K562 (cell line): ENCODE measurements at regions not wholly inside any gene's neighbourhood (a gene's known extent, or its start where the extent isn't known, plus 50 kb on each side); places are given as distances from the start of the nearest gene placed in this dataset.

Experiments
- ATAC-seq: fragments of 200-7000 bp; cut with Tn5 transposase; 3 replicates; pipeline ENCODE4 v1.9.1; 2020; ENCODE audit warnings: moderate library complexity
- BruUV-seq: library from RNA; stranded (reverse); fragments of 400-500 nt; replicated peaks from 2 replicates; lab custom pipeline; 2021; lab: Mats Ljungman, UMichigan
- CTCF ChIA-PET: fragments of 300-600 bp; formaldehyde crosslinking; extraction: SDS; loops from one replicate; lab custom pipeline; 2021; ENCODE audit warnings: low intra/inter-chr PET ratio; lab: Yijun Ruan, JAX
- POLR2A ChIA-PET: fragments of 300-600, 350-650 bp; sonication (Branson Sonifier 250); formaldehyde crosslinking; extraction: SDS; loops from one replicate; lab custom pipeline; 2021; ENCODE audit warnings: antibody characterized with exemption, inconsistent platforms; lab: Yijun Ruan, JAX
- DNase-seq, 4 experiments: peaks; one replicate each; pipeline versions ENCODE4 v3.0.0 to v3.0.0-alpha.2; 2011 to 2018; ENCODE audit warnings: low spot score in 3 of 4, mixed read lengths in 3 of 4; ENCODE audit errors: extremely low read depth in 1 of 4
- FAIRE-seq: peaks from 2 replicates; lab custom pipeline; 2011; peaks lifted over from hg19 to GRCh38; lab: Jason Lieb, UNC
- H2AFZ ChIP-seq: 2 replicates; pipeline ENCODE4 v1.6.0; 2011; ENCODE audit warnings: low read depth, low read length, control low read depth, inconsistent platforms
- H3K27ac ChIP-seq: fragments of 200-600 bp; 3 replicates; pipeline ENCODE4 v1.8.0; 2011; ENCODE audit warnings: low read depth, mild to moderate bottlenecking, control low read depth, inconsistent platforms, low read length, moderate library complexity, mixed read lengths; ENCODE audit errors: extremely low read depth
- H3K27me3 ChIP-seq, 2 experiments: fragments of 300-600 bp in 1 of 2; 2 replicates in 1 of 2; 3 replicates in 1 of 2; pipeline versions ENCODE4 v1.6.0 to v1.8.0; 2011; ENCODE audit warnings: inconsistent platforms in 2 of 2, low read length in 2 of 2, mild to moderate bottlenecking in 1 of 2, mixed read lengths in 1 of 2, moderate library complexity in 1 of 2; ENCODE audit not compliant: control insufficient read depth in 2 of 2, insufficient read depth in 2 of 2
- H3K36me3 ChIP-seq: fragments of 300-600 bp; 3 replicates; pipeline ENCODE4 v1.8.0; 2011; ENCODE audit warnings: mild to moderate bottlenecking, low read length, inconsistent platforms; ENCODE audit not compliant: control insufficient read depth, insufficient read depth
- H3K4me1 ChIP-seq, 2 experiments: fragments of 200-600 bp in 1 of 2; replicated peaks in 1 of 2; 2 replicates in 1 of 2; 3 replicates in 1 of 2; pipeline versions ENCODE4 v1.5.1 to v1.8.0; 2011; ENCODE audit warnings: inconsistent platforms in 2 of 2, low read length in 2 of 2, mild to moderate bottlenecking in 1 of 2, mixed read lengths in 1 of 2, moderate library complexity in 1 of 2; ENCODE audit not compliant: control insufficient read depth in 2 of 2, insufficient read depth in 2 of 2
- H3K4me2 ChIP-seq: 2 replicates; pipeline ENCODE4 v1.6.1; 2011; ENCODE audit warnings: low read length, control low read depth, inconsistent platforms, mixed read lengths; ENCODE audit not compliant: insufficient read depth
- H3K4me3 ChIP-seq: fragments of 200-600 bp; sonication (generic), shearing (Covaris generic); 2 replicates; pipeline ENCODE4 v1.5.1; 2016; ENCODE audit warnings: control low read depth, inconsistent platforms
- H3K79me2 ChIP-seq: fragments of 200-600 bp; 3 replicates; pipeline ENCODE4 v1.8.0; 2011; ENCODE audit warnings: low read length, inconsistent platforms; ENCODE audit not compliant: control insufficient read depth, insufficient read depth
- H3K9ac ChIP-seq, 2 experiments: 2 replicates each; pipeline versions ENCODE4 v1.6.0 to v1.6.1; 2011; ENCODE audit warnings: low read depth in 2 of 2, low read length in 2 of 2, control low read depth in 1 of 2, inconsistent platforms in 1 of 2, mild to moderate bottlenecking in 1 of 2, mixed read lengths in 1 of 2; ENCODE audit not compliant: insufficient read depth in 1 of 2
- H3K9me1 ChIP-seq: one replicate; pipeline ENCODE4 v1.6.0; 2011; ENCODE audit warnings: inconsistent platforms, mild to moderate bottlenecking, low read length, moderate library complexity; ENCODE audit not compliant: control insufficient read depth, insufficient read depth
- H3K9me3 ChIP-seq: replicated peaks from 2 replicates; pipeline ENCODE4 v1.5.1; 2011; ENCODE audit warnings: low read depth, low read length, inconsistent platforms; ENCODE audit not compliant: control insufficient read depth, insufficient read depth
- H4K20me1 ChIP-seq: replicated peaks from 2 replicates; pipeline ENCODE4 v1.6.1; 2011; ENCODE audit warnings: low read length, inconsistent platforms, mixed read lengths; ENCODE audit not compliant: control insufficient read depth, insufficient read depth
- ESRRB ChIP-seq: fragments of 250-450 bp; sonication (Bioruptor Pico); IDR thresholded peaks from 2 replicates; pipeline ENCODE4 v1.5.0; 2020; ENCODE audit warnings: mild to moderate bottlenecking, moderate library complexity, borderline replicate concordance
- ETV1 ChIP-seq: fragments of 450-650 bp; conservative IDR thresholded peaks from 2 replicates; pipeline ENCODE4 v1.6.1; 2016; ENCODE audit warnings: missing genetic modification characterization, control low read depth, low read depth, missing compliant biosample characterization
- LEF1 ChIP-seq: fragments of 450-650 bp; IDR thresholded peaks from 2 replicates; pipeline ENCODE4 v1.6.1; 2016; ENCODE audit warnings: mild to moderate bottlenecking
- MAFF ChIP-seq: IDR thresholded peaks from 2 replicates; pipeline ENCODE4 v1.6.1; 2012; ENCODE audit warnings: low read length, improper control_type of control experiment
- MED1 ChIP-seq: sonication (generic); formaldehyde crosslinking; IDR thresholded peaks from 2 replicates; pipeline ENCODE4 v1.8.1; 2023; ENCODE audit warnings: missing genetic modification reagents, borderline replicate concordance
- MYBL2 ChIP-seq, 2 experiments: fragments of 450-650 bp in 1 of 2; sonication (generic) in 1 of 2; formaldehyde crosslinking in 1 of 2; IDR thresholded peaks; 2 replicates each; pipeline versions ENCODE4 v1.6.1 to v1.8.1; 2017 to 2022; ENCODE audit warnings: borderline replicate concordance in 1 of 2, inconsistent platforms in 1 of 2, low read depth in 1 of 2, mild to moderate bottlenecking in 1 of 2, missing genetic modification reagents in 1 of 2, moderate library complexity in 1 of 2
- TCF7 ChIP-seq: sonication (generic); IDR thresholded peaks from 2 replicates; pipeline ENCODE4 v1.6.1; 2016; ENCODE audit warnings: antibody characterized with exemption, borderline replicate concordance
- TRIM28 ChIP-seq: fragments of 450-650 bp; IDR thresholded peaks from 2 replicates; pipeline ENCODE4 v1.6.1; 2017
- ZNF23 ChIP-seq: fragments of 250-450 bp; sonication (Bioruptor Pico); IDR thresholded peaks from 2 replicates; pipeline ENCODE4 v1.4.0; 2020; ENCODE audit warnings: mild to moderate bottlenecking
- ZNF445 ChIP-seq: fragments of 250-450 bp; sonication (Bioruptor Pico); IDR thresholded peaks from 2 replicates; pipeline ENCODE4 v1.4.0; 2020; ENCODE audit warnings: low read depth, mild to moderate bottlenecking, moderate library complexity
- ZNF668 ChIP-seq: fragments of 250-450 bp; sonication (Bioruptor Pico); IDR thresholded peaks from 2 replicates; pipeline ENCODE4 v1.8.0; 2022; ENCODE audit warnings: mild to moderate bottlenecking, inconsistent platforms
- WGBS: fragments of 100-300 bp; shearing (Covaris generic); methylation state at CpG from one replicate; pipeline ENCODE4 v1.1.6; 2016; ENCODE audit warnings: low coverage, mixed read lengths; ENCODE audit not compliant: insufficient coverage; ENCODE audit errors: missing lambda C conversion rate; 5-methylcytosine and 5-hydroxymethylcytosine counted together
- in situ Hi-C: fragments of 300-500 bp; cut with MboI; formaldehyde crosslinking; loops from 4 replicates; pipeline ENCODE4 v1.15.0; 2018; ENCODE audit warnings: inconsistent platforms, mixed read lengths
- intact Hi-C: fragments of 100-400 bp; cut with micrococcal nuclease; formaldehyde crosslinking; loops from 2 replicates; pipeline ENCODE4 v1.14.2; 2022
- TF ChIP-seq, protein P1 (sequence below): sonication (generic); formaldehyde crosslinking; IDR thresholded peaks from 2 replicates; pipeline ENCODE4 v1.8.0; 2022; ENCODE audit warnings: missing genetic modification reagents, mild to moderate bottlenecking, borderline replicate concordance
- TF ChIP-seq, protein P2 (sequence below): fragments of 450-650 bp; formaldehyde crosslinking; conservative IDR thresholded peaks from 2 replicates; pipeline ENCODE4 v1.4.0; 2022; ENCODE audit warnings: mild to moderate bottlenecking, missing genetic modification characterization

DNA sequence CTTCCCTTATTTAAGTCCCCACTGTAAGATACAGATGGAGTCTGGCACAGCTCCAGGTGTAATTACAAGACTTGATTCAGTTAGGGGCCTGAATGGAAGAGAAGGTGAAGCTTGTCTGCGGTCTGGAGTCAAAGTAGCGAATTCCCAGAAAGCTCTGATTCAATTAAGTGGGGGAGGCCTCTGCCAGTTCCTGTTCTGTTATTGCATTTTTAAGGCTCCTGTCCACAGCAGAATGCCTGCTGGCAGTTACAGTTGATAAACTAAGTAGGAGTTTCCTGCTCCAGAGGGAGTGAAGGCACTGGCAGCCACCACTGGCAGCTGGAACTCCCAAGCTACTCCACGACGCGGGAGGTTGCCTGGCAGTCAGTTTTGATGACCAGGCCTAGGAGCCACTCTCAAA is 181.1 kb downstream of the SOCS6 start:
- ATAC-seq = no peak

DNA sequence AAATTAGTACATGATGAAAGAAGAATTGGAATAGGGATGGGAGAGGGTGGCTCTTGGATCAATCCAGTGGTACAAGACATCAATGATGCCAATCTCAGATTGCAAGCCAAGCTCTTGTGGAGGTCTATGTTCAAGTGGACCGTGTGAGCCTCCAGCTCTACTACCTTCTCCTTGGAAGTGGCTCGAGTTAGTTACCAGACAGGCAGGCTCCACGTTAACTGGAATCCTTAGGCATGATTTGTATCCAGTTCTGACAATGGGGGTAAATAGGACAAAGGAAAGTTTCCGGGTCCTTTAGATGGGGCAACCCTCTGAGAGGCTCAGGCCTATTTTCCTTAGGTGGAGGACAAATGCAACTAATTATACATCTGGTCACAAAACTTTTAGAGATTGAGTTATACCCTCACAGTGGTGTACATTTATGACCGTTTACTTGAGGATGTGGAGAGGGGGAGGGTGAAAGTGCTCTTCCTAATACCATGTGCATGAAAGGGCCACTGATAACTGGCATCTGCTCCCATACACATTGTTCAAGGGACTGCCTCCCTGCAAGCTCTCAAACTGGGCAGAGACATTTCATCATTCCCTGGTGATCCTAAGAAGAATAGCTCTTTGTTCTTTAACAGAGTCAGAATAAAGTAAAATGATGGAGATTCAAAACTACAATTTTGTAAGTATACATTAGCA is 180.2 kb downstream of the SOCS6 start:
- ChIA-PET POLR2A (no interaction called here), CTCF (no interaction called here)
- Histone ChIP-seq H4K20me1 (no peaks in the 10 kb centered on the region), H3K36me3 (no peaks in the 10 kb centered on the region), H3K27me3 (no peaks in the 10 kb centered on the region), H3K79me2 (no peaks in the 10 kb centered on the region), H3K27ac (no peak overlapping the region), H3K4me3 (no peak overlapping the region), H3K4me2 (no peak overlapping the region), H3K4me1 (peaks cover 4 to 6% of the 10 kb centered on the region in 2 experiments; a peak in 4 of 5 replicates), H3K9me1 (no peaks in the 10 kb centered on the region), H2AFZ (no peak overlapping the region), H3K9me3 (no peaks in the 10 kb centered on the region), H3K9ac (no peak overlapping the region)
- 10% methylated on average over 5 of the region's 5 CpGs for WGBS
- no TSS peak for BruUV-seq
- DNase-seq (no peak), ATAC-seq (no peak), FAIRE-seq (no peak)
- intact Hi-C loops (no loop called here), in situ Hi-C loops (no loop called here)
- TF ChIP-seq ZNF445 (CRISPR knock-in tag) = no peak
- TF ChIP-seq ESRRB (CRISPR knock-in tag) = no peak
- TF ChIP-seq ZNF668 (CRISPR knock-in tag) = no peak
- TF ChIP-seq TCF7 = no peak
- no peak for TF ChIP-seq MED1
- TF ChIP-seq, protein P1, sequence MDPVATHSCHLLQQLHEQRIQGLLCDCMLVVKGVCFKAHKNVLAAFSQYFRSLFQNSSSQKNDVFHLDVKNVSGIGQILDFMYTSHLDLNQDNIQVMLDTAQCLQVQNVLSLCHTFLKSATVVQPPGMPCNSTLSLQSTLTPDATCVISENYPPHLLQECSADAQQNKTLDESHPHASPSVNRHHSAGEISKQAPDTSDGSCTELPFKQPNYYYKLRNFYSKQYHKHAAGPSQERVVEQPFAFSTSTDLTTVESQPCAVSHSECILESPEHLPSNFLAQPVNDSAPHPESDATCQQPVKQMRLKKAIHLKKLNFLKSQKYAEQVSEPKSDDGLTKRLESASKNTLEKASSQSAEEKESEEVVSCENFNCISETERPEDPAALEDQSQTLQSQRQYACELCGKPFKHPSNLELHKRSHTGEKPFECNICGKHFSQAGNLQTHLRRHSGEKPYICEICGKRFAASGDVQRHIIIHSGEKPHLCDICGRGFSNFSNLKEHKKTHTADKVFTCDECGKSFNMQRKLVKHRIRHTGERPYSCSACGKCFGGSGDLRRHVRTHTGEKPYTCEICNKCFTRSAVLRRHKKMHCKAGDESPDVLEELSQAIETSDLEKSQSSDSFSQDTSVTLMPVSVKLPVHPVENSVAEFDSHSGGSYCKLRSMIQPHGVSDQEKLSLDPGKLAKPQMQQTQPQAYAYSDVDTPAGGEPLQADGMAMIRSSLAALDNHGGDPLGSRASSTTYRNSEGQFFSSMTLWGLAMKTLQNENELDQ (CRISPR knock-in tag) = no peak
- TF ChIP-seq ZNF23 (CRISPR knock-in tag) = no peak
- TF ChIP-seq MAFF = no peak
- no peak for TF ChIP-seq MYBL2 (IDR thresholded peaks at IDR 0.05; ENCODE audit: low read depth)
- no peak for TF ChIP-seq MYBL2 (CRISPR knock-in tag; IDR thresholded peaks at IDR 0.05; ENCODE audit: borderline replicate concordance)
- TF ChIP-seq, protein P2, sequence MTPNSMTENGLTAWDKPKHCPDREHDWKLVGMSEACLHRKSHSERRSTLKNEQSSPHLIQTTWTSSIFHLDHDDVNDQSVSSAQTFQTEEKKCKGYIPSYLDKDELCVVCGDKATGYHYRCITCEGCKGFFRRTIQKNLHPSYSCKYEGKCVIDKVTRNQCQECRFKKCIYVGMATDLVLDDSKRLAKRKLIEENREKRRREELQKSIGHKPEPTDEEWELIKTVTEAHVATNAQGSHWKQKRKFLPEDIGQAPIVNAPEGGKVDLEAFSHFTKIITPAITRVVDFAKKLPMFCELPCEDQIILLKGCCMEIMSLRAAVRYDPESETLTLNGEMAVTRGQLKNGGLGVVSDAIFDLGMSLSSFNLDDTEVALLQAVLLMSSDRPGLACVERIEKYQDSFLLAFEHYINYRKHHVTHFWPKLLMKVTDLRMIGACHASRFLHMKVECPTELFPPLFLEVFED = no peak
- no peak for TF ChIP-seq ETV1 (tag)
- TF ChIP-seq TRIM28 = no peak

More for the DNA sequence above, 181.1 kb downstream of the SOCS6 start:
- BruUV-seq = no TSS peak
- H4K20me1 ChIP-seq = no peaks in the 10 kb centered on the region
- 0% methylated on average over 3 of the region's 5 CpGs for WGBS
- H3K9ac ChIP-seq = no peak overlapping the region
- CTCF ChIA-PET = no interaction called here
- no peaks in the 10 kb centered on the region for H3K27me3 ChIP-seq
- no peaks in the 10 kb centered on the region for H3K79me2 ChIP-seq
- H3K9me3 ChIP-seq = no peaks in the 10 kb centered on the region
- H2AFZ ChIP-seq = no peak overlapping the region
- DNase-seq (no peak), FAIRE-seq (no peak)
- no peaks in the 10 kb centered on the region for H3K9me1 ChIP-seq
- no peak for TF ChIP-seq LEF1
- no peak overlapping the region for H3K4me3 ChIP-seq
- in situ Hi-C loops = no loop called here
- intact Hi-C loops = no loop called here
- no peaks in the 10 kb centered on the region for H3K36me3 ChIP-seq
- H3K4me1 ChIP-seq = peaks cover 0 to 2% of the 10 kb centered on the region in 2 experiments; a peak in 1 of 5 replicates
- POLR2A ChIA-PET = no interaction called here
- no peak overlapping the region for H3K27ac ChIP-seq
- no peak overlapping the region for H3K4me2 ChIP-seq
